Lower leg skin (tissue), 4 donors: ENCODE measurements at regions not wholly inside any gene's neighbourhood (a gene's known extent, or its start where the extent isn't known, plus 50 kb on each side); places are given as distances from the start of the nearest gene placed in this dataset.

Experiments used
- DNase-seq, 2 donors: peaks; one replicate each; pipeline ENCODE4 v3.0.0-alpha.2; 2019; ENCODE audit warnings: low spot score in 2 of 2
- H3K4me3 ChIP-seq: fragments of 200-600 bp; sonication (generic); 2 replicates; pipeline ENCODE4 v1.5.1; 2017; ENCODE audit warnings: mild to moderate bottlenecking, low read depth; ENCODE audit not compliant: poor library complexity, severe bottlenecking
- POLR2A ChIP-seq, 2 donors: fragments of 450-650 bp; IDR thresholded peaks; one replicate each; pipeline ENCODE4 v1.6.1; 2016 to 2017; ENCODE audit warnings: antibody characterized with exemption in 2 of 2, mild to moderate bottlenecking in 1 of 2, moderate library complexity in 1 of 2
- WGBS, 2 donors: methylation state at CpG; one replicate each; pipeline ENCODE4 v1.1.5; 2018; 5-methylcytosine and 5-hydroxymethylcytosine counted together
- intact Hi-C: fragments of 100-400 bp; cut with DNase I; formaldehyde crosslinking; loops from one replicate; pipeline ENCODE4 v1.15.0; 2023; ENCODE audit warnings: low total_unique reads
- TF ChIP-seq, protein P1 (sequence below), 3 donors: fragments of 450-650 bp; IDR thresholded peaks; one replicate each; pipeline ENCODE4 v1.5.1; 2016; ENCODE audit warnings: antibody characterized with exemption in 3 of 3, mild to moderate bottlenecking in 3 of 3, moderate library complexity in 2 of 3

- intact Hi-C loops = no loop called here
Measured at GRCh38 chr6:48307573-48307972, 196.6 kb upstream of the PTCHD4 start.

DNA sequence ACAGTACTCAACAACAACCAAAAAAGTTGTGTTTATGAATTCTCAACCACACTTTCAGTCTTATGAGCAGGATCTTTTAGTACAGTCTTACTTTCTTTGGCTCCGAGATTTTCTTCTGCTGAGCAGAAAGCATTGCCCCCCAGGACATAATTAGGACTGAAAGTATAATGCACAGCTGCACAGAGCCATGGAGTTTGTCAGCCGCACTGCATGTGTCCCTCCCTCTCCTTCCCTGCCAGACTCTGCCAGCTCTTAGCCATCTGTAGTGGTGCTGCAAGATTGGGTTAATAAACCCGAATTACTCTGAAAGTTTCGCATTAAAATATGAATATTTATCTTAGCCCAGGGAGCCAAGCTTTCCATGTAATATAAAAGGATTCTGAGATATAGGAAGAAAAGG is 179.6 kb upstream of the PTCHD4 start:
- DNase-seq = no peak
- TF ChIP-seq POLR2A (IDR thresholded peaks at IDR 0.05) = no peak
- TF ChIP-seq, protein P1, sequence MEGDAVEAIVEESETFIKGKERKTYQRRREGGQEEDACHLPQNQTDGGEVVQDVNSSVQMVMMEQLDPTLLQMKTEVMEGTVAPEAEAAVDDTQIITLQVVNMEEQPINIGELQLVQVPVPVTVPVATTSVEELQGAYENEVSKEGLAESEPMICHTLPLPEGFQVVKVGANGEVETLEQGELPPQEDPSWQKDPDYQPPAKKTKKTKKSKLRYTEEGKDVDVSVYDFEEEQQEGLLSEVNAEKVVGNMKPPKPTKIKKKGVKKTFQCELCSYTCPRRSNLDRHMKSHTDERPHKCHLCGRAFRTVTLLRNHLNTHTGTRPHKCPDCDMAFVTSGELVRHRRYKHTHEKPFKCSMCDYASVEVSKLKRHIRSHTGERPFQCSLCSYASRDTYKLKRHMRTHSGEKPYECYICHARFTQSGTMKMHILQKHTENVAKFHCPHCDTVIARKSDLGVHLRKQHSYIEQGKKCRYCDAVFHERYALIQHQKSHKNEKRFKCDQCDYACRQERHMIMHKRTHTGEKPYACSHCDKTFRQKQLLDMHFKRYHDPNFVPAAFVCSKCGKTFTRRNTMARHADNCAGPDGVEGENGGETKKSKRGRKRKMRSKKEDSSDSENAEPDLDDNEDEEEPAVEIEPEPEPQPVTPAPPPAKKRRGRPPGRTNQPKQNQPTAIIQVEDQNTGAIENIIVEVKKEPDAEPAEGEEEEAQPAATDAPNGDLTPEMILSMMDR (IDR thresholded peaks at IDR 0.05) = no peak
- WGBS, 2 donors = 63 to 64% methylated on average over 4 of the region's 4 CpGs
- intact Hi-C loops = no loop called here
- no peak overlapping the region for H3K4me3 ChIP-seq

More at GRCh38 chr6:48307573-48307972, 196.6 kb upstream of the PTCHD4 start:
- DNase-seq = no peak
- 72 to 81% methylated on average over 2 of the region's 2 CpGs for WGBS, 2 donors
- H3K4me3 ChIP-seq = no peak overlapping the region
- TF ChIP-seq POLR2A (IDR thresholded peaks at IDR 0.05) = no peak
- TF ChIP-seq, protein P1 (IDR thresholded peaks at IDR 0.05) = no peak

- WGBS, 2 donors = 40 to 51% methylated on average over 5 of the region's 5 CpGs
- no peak for TF ChIP-seq POLR2A (IDR thresholded peaks at IDR 0.05)
- TF ChIP-seq, protein P1 (IDR thresholded peaks at IDR 0.05) = no peak
- intact Hi-C loops = no loop called here
- no peak overlapping the region for H3K4me3 ChIP-seq
- no peak for DNase-seq
Measured at GRCh38 chr6:48289841-48290240, 178.8 kb upstream of the PTCHD4 start.

- DNase-seq = no peak
- intact Hi-C loops = no loop called here
- H3K4me3 ChIP-seq = no peak overlapping the region
- WGBS, 2 donors = 68 to 74% methylated on average over 1 of the region's 1 CpG
- no peak for TF ChIP-seq POLR2A (IDR thresholded peaks at IDR 0.05)
- TF ChIP-seq, protein P1 (IDR thresholded peaks at IDR 0.05) = no peak
Measured at GRCh38 chr6:48281217-48281616, 170.2 kb upstream of the PTCHD4 start.

GRCh38 chr6:48280035-48280620 is 169.1 kb upstream of the PTCHD4 start:
- 76 to 82% methylated on average over 1 of the region's 1 CpG for WGBS, 2 donors
- TF ChIP-seq, protein P1 (IDR thresholded peaks at IDR 0.05) = no peak
- TF ChIP-seq POLR2A (IDR thresholded peaks at IDR 0.05) = no peak
- H3K4me3 ChIP-seq = no peak overlapping the region
- intact Hi-C loops = no loop called here
- DNase-seq = no peak

DNA sequence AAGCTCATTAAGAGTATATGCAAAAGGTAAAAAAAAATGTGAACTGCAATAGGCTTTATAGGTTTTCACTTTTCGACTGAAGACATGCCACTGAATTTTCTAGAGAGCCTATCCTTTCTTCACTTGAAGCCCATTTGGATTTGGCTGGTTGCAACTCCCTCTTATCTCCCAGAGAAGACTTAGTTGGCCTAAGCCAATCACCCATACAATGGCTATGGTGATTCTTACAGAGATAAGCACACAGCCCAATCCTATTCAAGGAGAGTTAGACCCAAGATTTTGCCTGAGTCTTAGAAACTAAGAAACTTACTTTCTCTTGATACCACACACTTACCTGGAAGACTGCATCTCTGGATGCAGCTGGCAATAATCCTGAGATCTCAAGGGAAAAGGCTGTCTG is 167.3 kb upstream of the PTCHD4 start:
- TF ChIP-seq, protein P1 (IDR thresholded peaks at IDR 0.05) = no peak
- no peak for TF ChIP-seq POLR2A (IDR thresholded peaks at IDR 0.05)
- DNase-seq = no peak
- intact Hi-C loops = no loop called here

More for the DNA sequence above, 167.3 kb upstream of the PTCHD4 start:
- WGBS, 2 donors = 76 to 86% methylated on average over 1 of the region's 1 CpG
- H3K4me3 ChIP-seq = no peak overlapping the region
